Lower lobe of right lung (tissue), 2 donors: ENCODE measurements at regions not wholly inside any gene's neighbourhood (a gene's known extent, or its start where the extent isn't known, plus 50 kb on each side); places are given as distances from the start of the nearest gene placed in this dataset.

Source experiments
- ATAC-seq, 2 donors: fragments of 200-7000 bp; cut with Tn5 transposase; one replicate each; pipeline ENCODE4 v1.9.1; 2020 to 2022; ENCODE audit warnings: mild to moderate bottlenecking in 2 of 2, moderate library complexity in 2 of 2
- DNase-seq: peaks from one replicate; pipeline ENCODE4 v3.0.0-alpha.2; 2020
- H3K27ac ChIP-seq: fragments of 200-600 bp; one replicate; pipeline ENCODE4 v1.8.0; 2022
- H3K27me3 ChIP-seq: fragments of 200-600 bp; one replicate; pipeline ENCODE4 v1.8.0; 2022; ENCODE audit warnings: low read depth
- H3K36me3 ChIP-seq: fragments of 200-600 bp; one replicate; pipeline ENCODE4 v1.8.0; 2022; ENCODE audit warnings: mild to moderate bottlenecking
- H3K4me1 ChIP-seq: fragments of 200-600 bp; one replicate; pipeline ENCODE4 v1.8.0; 2022
- H3K4me3 ChIP-seq: fragments of 200-600 bp; one replicate; pipeline ENCODE4 v1.8.0; 2022; ENCODE audit warnings: mild to moderate bottlenecking
- H3K9me3 ChIP-seq: fragments of 200-600 bp; one replicate; pipeline ENCODE4 v1.8.0; 2022
- CTCF ChIP-seq: fragments of 200-600 bp; IDR thresholded peaks from one replicate; pipeline ENCODE4 v1.8.0; 2022; ENCODE audit warnings: antibody characterized with exemption, mild to moderate bottlenecking
- intact Hi-C: fragments of 100-400 bp; cut with DNase I; formaldehyde crosslinking; loops from one replicate; pipeline ENCODE4 v1.11.0; 2022
- donor health status: DM: no; HTN: yes; CAD: no; lungs with severe emphysema.

GRCh38 chr10:130993612-130994011 is 317.9 kb downstream of the TCERG1L start:
- no peaks in the 10 kb centered on the region for H3K27me3 ChIP-seq
- H3K36me3 ChIP-seq, result no peaks in the 10 kb centered on the region
- H3K4me1 ChIP-seq, result no peaks in the 10 kb centered on the region
- DNase-seq (no peak), ATAC-seq (no peak)
- no peak overlapping the region for H3K4me3 ChIP-seq
- no peak for TF ChIP-seq CTCF
- intact Hi-C loops, result no loop called here
- no peak overlapping the region for H3K27ac ChIP-seq
- H3K9me3 ChIP-seq, result no peaks in the 10 kb centered on the region

- TF ChIP-seq CTCF, result no peak
- H3K27ac ChIP-seq, result no peak overlapping the region
- no peaks in the 10 kb centered on the region for H3K36me3 ChIP-seq
- H3K4me1 ChIP-seq, result no peaks in the 10 kb centered on the region
- H3K27me3 ChIP-seq, result no peaks in the 10 kb centered on the region
- DNase-seq (no peak), ATAC-seq (no peak)
- H3K9me3 ChIP-seq, result no peaks in the 10 kb centered on the region
- no peak overlapping the region for H3K4me3 ChIP-seq
- intact Hi-C loops, result no loop called here
Measured at GRCh38 chr10:130994191-130994590, 317.3 kb downstream of the TCERG1L start.

GRCh38 chr10:130994845-130995244 is 316.7 kb downstream of the TCERG1L start:
- DNase-seq (no peak), ATAC-seq (no peak)
- Histone ChIP-seq H3K4me1 (no peaks in the 10 kb centered on the region), H3K9me3 (no peaks in the 10 kb centered on the region), H3K4me3 (no peak overlapping the region), H3K27ac (no peak overlapping the region), H3K36me3 (no peaks in the 10 kb centered on the region), H3K27me3 (peaks cover 5% of the 10 kb centered on the region)
- intact Hi-C loops, result no loop called here
- no peak for TF ChIP-seq CTCF

- TF ChIP-seq CTCF, result no peak
- DNase-seq, result no peak
Measured at GRCh38 chr10:130997267-130998045, 314.1 kb downstream of the TCERG1L start.

GRCh38 chr10:130998046-130998435 is 313.5 kb downstream of the TCERG1L start:
- no peak for ATAC-seq
- no peaks in the 10 kb centered on the region for H3K4me1 ChIP-seq
- no peaks in the 10 kb centered on the region for H3K9me3 ChIP-seq
- intact Hi-C loops, result no loop called here
- no peak for TF ChIP-seq CTCF
- H3K36me3 ChIP-seq, result no peaks in the 10 kb centered on the region
- H3K27me3 ChIP-seq, result peaks cover 7% of the 10 kb centered on the region
- no peak overlapping the region for H3K27ac ChIP-seq
- DNase-seq, result no peak
- H3K4me3 ChIP-seq, result no peak overlapping the region

More at GRCh38 chr10:130997267-130998045, 314.1 kb downstream of the TCERG1L start:
- H3K27ac ChIP-seq, result no peak overlapping the region
- H3K36me3 ChIP-seq, result no peaks in the 10 kb centered on the region
- no peaks in the 10 kb centered on the region for H3K4me1 ChIP-seq
- H3K9me3 ChIP-seq, result no peaks in the 10 kb centered on the region
- peaks cover 7% of the 10 kb centered on the region for H3K27me3 ChIP-seq
- no peak overlapping the region for H3K4me3 ChIP-seq
- intact Hi-C loops, result no loop called here
- no peak for ATAC-seq
